ENCODE measurements at regions not wholly inside any gene's neighbourhood (a gene's known extent, or its start where the extent isn't known, plus 50 kb on each side); places are given as distances from the start of the nearest gene placed in this dataset.

DNA sequence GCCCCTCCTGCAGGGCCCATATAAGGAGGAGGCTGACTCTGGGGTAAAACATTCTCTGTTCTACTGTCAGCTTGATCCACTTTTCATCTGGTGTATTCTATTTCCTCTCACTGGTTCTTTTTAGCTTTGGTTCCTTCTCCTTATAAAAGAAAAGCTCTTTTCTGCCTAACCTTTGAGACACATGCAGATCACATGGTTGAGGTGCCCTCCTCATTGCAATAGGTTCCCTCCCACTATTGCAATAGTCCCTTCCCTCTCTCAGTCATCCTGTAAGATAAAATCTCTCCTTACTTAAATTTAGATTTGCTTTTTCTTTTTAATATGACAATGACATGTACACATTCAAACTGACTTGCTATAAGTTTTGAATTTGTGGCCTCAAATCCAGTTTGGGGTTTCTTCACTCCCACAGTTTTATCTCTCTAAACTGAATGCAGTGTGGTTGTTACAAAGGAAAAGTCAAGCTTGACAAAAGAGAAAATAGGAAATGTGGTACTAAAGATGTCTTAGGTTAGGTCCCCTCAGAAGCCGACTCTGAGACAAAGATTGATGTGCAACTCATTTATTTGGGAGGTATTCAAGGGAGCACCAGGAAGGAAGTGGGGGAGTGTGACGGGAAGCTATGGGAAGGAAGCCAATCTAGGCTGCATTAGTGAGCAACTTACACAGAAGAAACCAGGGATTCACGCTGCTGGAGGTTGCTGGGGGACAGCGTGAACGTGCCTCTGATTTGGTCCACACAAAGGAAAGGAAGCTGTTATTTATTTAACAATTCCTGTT lies 127.6 kb upstream of the LINC00305 start:
- no peak for DNase-seq

GRCh38 chr18:64275593-64276300 lies 126.9 kb upstream of the LINC00305 start:
- no peak for DNase-seq

DNA sequence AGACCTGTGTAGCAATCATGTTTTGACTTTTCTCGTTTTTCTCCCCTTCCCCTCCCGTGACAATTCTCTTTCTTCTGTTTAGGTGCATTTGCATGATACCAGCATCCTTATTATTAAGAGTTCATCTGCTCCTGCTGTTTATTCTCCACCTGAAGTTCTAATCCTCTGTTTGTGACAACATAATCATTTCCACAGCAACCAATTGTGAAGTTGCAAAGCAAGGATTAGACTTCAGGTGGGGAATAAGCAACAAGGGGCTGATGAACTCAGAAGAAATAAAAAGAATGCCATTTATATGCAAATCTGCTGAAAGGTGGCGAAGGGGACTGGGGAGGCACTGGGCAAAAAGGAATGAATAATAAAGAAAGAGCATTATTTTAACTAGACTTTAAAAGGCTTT lies 124.8 kb upstream of the LINC00305 start:
- no peak for DNase-seq

- DNase-seq: no peak
These were observed 123.2 kb upstream of the LINC00305 start for GRCh38 chr18:64271975-64272659.

DNA sequence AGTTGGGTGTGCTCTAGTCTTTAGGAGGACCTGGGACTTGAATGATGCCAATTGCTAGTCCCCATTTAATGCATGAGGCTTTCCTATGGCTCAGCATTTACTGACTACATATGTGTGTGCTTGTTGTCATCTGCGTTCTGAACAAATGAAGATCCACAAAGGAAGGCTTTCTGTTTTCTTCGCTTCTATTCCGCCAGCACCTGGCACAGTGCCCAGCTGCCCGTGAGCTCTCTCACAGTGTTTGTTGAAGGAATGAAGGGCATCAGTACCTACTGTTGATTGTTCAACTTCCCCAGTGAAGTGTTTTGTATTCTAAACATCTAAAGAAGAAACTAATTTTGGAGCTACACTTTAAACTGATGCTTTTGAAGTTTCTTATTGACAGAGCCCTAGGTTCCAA lies 122.4 kb upstream of the LINC00305 start:
- peak; percentile 69 for DNase-seq

- no peak for DNase-seq
These were observed 121.7 kb upstream of the LINC00305 start for GRCh38 chr18:64270608-64271007.

DNA sequence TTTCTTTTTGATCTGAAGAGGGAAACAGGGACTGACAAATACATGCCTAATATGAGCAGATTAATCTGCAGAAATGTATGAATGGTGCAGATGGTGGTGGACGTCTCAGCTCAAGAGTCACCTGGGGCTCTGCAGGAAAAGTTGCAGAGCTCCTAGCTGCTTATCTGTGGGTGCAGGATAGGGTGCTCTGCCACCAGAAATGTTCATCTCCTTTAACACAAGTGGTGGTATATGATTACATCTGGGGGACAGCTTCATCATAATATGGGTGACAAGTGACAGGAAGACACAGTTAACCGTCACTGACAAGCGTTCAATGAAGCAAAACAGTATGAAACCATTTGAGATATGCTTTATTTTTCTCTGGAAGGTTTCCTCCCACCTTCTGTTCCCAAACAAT lies 121.2 kb upstream of the LINC00305 start:
- DNase-seq: no peak

DNA sequence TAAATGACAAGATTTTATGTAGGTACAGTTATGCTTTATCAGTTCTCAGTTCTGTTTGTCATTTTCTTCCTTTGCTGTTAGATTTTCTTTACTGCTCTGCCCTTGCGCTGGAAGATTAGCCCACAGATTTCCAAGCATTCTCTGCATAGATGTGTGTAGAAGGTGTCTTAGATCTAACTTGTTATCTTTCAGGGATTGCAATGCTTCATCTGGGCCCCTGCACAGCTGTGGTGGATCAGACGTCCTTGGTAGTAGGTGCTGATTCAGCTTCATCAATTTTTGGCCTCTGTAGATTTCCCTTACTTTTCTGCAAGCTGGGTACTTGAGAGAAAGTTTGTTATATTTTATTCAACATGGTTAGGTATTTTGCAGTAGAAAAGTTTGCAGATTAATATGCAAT lies 115.3 kb upstream of the LINC00305 start:
- DNase-seq: no peak

DNA sequence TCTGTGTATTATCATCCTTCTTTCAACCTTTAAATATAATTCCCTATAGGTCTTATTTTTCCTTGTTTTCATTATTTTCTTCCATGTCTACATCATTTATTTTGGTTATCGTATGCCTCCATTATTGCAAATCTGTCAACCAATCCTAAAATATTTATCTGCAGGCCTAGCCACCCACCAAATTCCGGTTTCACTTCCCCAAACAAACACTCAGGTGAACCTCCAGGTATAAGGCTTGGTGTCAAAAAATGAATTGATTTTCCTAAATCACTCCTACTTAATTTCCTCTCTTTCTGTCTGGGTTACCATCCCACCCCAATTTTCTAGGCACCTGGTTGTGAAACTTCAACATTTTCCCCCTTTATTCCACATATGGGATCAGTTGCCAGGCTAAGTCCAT lies 111.9 kb upstream of the LINC00305 start:
- DNase-seq: no peak

- no peak for DNase-seq
These were observed 111.0 kb upstream of the LINC00305 start for GRCh38 chr18:64259871-64260270.

GRCh38 chr18:64258111-64258650 lies 109.3 kb upstream of the LINC00305 start:
- DNase-seq: no peak

- DNase-seq: no peak
These were observed 105.7 kb upstream of the LINC00305 start for GRCh38 chr18:64254399-64255093.

DNA sequence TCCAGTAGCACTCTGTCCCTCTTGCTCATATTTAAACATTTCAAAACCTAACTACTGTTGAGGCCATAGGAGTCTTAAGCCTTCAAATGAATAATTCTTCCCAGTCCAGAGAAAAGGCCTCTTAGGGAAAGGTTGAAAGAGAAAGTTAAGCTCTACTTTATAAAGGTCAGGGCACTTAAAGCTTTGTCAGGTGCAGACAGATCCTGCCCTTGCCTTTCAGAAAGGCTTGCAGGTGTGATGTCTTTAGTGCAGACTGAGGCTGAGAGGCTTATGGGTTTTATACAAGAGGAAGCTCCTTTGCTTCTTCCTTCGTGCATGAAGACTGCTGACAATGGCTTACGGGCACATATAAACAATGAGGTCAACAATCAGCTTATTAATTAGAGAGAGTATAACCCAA lies 105.0 kb upstream of the LINC00305 start:
- no peak for DNase-seq

GRCh38 chr18:64253222-64253621 lies 104.3 kb upstream of the LINC00305 start:
- no peak for DNase-seq

GRCh38 chr18:64248836-64249235 lies 99.9 kb upstream of the LINC00305 start:
- DNase-seq: no peak

- DNase-seq: no peak
These were observed 96.4 kb upstream of the LINC00305 start for GRCh38 chr18:64245126-64245861.

- DNase-seq: peak; percentile 57
These were observed 95.7 kb upstream of the LINC00305 start for GRCh38 chr18:64244571-64244970.

DNA sequence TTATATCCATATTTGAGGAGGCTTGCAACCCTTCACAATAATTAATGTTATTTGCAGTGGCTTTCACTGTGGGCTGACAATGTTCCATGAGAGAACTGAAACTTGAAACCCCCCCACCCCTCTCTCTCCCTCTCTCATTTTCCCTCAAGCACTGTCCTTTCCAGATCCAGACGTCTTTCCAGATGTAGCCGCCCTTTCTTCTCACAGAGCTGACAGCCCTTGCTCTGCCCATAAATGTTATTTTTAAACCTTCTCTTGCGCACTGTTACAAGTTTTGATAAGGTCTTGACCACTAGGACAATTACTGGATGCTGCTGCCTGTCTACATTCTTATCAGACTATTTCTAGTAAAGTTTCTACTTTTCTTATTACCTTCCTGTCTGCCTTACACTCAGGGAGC lies 91.4 kb upstream of the LINC00305 start:
- no peak for DNase-seq

- DNase-seq: no peak
These were observed 89.2 kb upstream of the LINC00305 start for GRCh38 chr18:64238076-64238475.

DNA sequence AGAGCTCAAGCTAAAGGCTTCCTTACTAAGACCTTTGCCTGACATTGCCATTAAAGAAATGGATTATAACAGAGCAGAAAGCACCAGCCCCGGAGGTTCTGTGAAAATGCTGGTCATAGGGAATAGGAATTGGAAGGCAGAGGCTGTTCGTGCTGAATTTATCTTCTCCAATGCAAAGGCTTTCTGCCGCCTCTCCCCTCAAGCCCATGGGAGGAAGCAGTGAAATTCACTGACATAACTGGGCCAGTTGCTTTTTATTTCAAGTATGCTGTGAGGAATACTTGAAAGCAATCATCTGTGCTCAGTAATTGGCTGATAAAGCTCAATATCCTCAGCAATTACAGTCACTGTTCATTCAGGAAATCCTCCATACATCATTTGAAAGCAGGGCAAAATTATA lies 85.4 kb upstream of the LINC00305 start:
- DNase-seq: no peak

GRCh38 chr18:64233851-64234250 lies 85.0 kb upstream of the LINC00305 start:
- no peak for DNase-seq

- DNase-seq: no peak
These were observed 72.1 kb upstream of the LINC00305 start for GRCh38 chr18:64220941-64221340.
